ENCODE measurements at regions not wholly inside any gene's neighbourhood (a gene's known extent, or its start where the extent isn't known, plus 50 kb on each side); places are given as distances from the start of the nearest gene placed in this dataset.

- Histone ChIP-seq H3K4me1 (ENCODE audit: control insufficient read depth, insufficient read depth, low read depth, low read length) (peaks cover 14% of the 10 kb centered on the region), H2BK12ac (ENCODE audit: low read length in 2 of 2) (no peak overlapping the region), H2BK5ac (ENCODE audit: low read depth, low read length, poor library complexity, severe bottlenecking) (no peak overlapping the region), H3K4me2 (ENCODE audit: low read length, poor library complexity, severe bottlenecking) (no peak overlapping the region), H2BK15ac (ENCODE audit: low read depth, poor library complexity, severe bottlenecking) (no peak overlapping the region), H2BK120ac (ENCODE audit: low read depth, low read length) (no peak overlapping the region), H4K91ac (ENCODE audit: low read length) (no peak overlapping the region), H3K14ac (ENCODE audit: low read length in 2 of 2) (no peak overlapping the region), H3K27ac (ENCODE audit: low read length, poor library complexity, severe bottlenecking) (no peak overlapping the region), H2AK5ac (ENCODE audit: low read length, severe bottlenecking) (no peak overlapping the region), H3K9ac (ENCODE audit: low read length) (no peak overlapping the region), H3K23ac (ENCODE audit: low read length in 2 of 2) (no peak overlapping the region), H3K4me3 (ENCODE audit: insufficient read depth in 1 of 2, low read depth in 1 of 2, low read length in 2 of 2) (no peak overlapping the region), H3K18ac (ENCODE audit: low read depth in 1 of 2, low read length in 2 of 2) (no peak overlapping the region), H2AFZ (ENCODE audit: low read depth, low read length) (no peak overlapping the region), H3K79me1 (replicated peaks; ENCODE audit: low read length, poor library complexity, severe bottlenecking) (no peaks in the 10 kb centered on the region), H3K9me3 (ENCODE audit: control insufficient read depth, low read length) (no peaks in the 10 kb centered on the region), H4K8ac (ENCODE audit: low read length) (no peak overlapping the region), H3K36me3 (ENCODE audit: control insufficient read depth in 1 of 2, insufficient read depth in 2 of 2, low read depth in 1 of 2, low read length in 2 of 2) (no peaks in the 10 kb centered on the region), H3K27me3 (ENCODE audit: control insufficient read depth in 1 of 2, insufficient read depth in 1 of 2, low read length in 2 of 2) (no peaks in the 10 kb centered on the region), H3K4ac (ENCODE audit: low read depth in 1 of 2, low read length in 2 of 2) (no peak overlapping the region)
- WGBS: 70% methylated on average over 14 of the region's 14 CpGs
- DNase-seq: no peak
Observed at GRCh38 chr7:155925682-155926081, 113.4 kb upstream of the SHH start.

- H2AFZ ChIP-seq (ENCODE audit: low read depth, low read length): no peak overlapping the region
- H3K79me1 ChIP-seq (replicated peaks; ENCODE audit: low read length, poor library complexity, severe bottlenecking): no peaks in the 10 kb centered on the region
- no peaks in the 10 kb centered on the region for H3K36me3 ChIP-seq (ENCODE audit: control insufficient read depth in 1 of 2, insufficient read depth in 2 of 2, low read depth in 1 of 2, low read length in 2 of 2)
- H3K14ac ChIP-seq (ENCODE audit: low read length in 2 of 2): no peak overlapping the region
- WGBS: 60% methylated on average over 22 of the region's 25 CpGs
- H2AK5ac ChIP-seq (ENCODE audit: low read length, severe bottlenecking): no peak overlapping the region
- no peak overlapping the region for H4K8ac ChIP-seq (ENCODE audit: low read length)
- no peak overlapping the region for H2BK5ac ChIP-seq (ENCODE audit: low read depth, low read length, poor library complexity, severe bottlenecking)
- H2BK120ac ChIP-seq (ENCODE audit: low read depth, low read length): no peak overlapping the region
- H3K4ac ChIP-seq (ENCODE audit: low read depth in 1 of 2, low read length in 2 of 2): no peak overlapping the region
- no peak overlapping the region for H3K9ac ChIP-seq (ENCODE audit: low read length)
- H3K23ac ChIP-seq (ENCODE audit: low read length in 2 of 2): no peak overlapping the region
- H3K27ac ChIP-seq (ENCODE audit: low read length, poor library complexity, severe bottlenecking): no peak overlapping the region
- no peak for DNase-seq
- H3K4me1 ChIP-seq (ENCODE audit: control insufficient read depth, insufficient read depth, low read depth, low read length): peaks cover 36% of the 10 kb centered on the region
- no peaks in the 10 kb centered on the region for H3K9me3 ChIP-seq (ENCODE audit: control insufficient read depth, low read length)
- H4K91ac ChIP-seq (ENCODE audit: low read length): no peak overlapping the region
- H2BK15ac ChIP-seq (ENCODE audit: low read depth, poor library complexity, severe bottlenecking): no peak overlapping the region
- H3K4me2 ChIP-seq (ENCODE audit: low read length, poor library complexity, severe bottlenecking): no peak overlapping the region
- no peak overlapping the region for H3K18ac ChIP-seq (ENCODE audit: low read depth in 1 of 2, low read length in 2 of 2)
- H3K4me3 ChIP-seq (ENCODE audit: insufficient read depth in 1 of 2, low read depth in 1 of 2, low read length in 2 of 2): no peak overlapping the region
- no peaks in the 10 kb centered on the region for H3K27me3 ChIP-seq (ENCODE audit: control insufficient read depth in 1 of 2, insufficient read depth in 1 of 2, low read length in 2 of 2)
- H2BK12ac ChIP-seq (ENCODE audit: low read length in 2 of 2): no peak overlapping the region
Observed at GRCh38 chr7:155922067-155922816, 110.0 kb upstream of the SHH start.

GRCh38 chr7:155921804-155922066 lies 109.5 kb upstream of the SHH start:
- H3K18ac ChIP-seq (ENCODE audit: low read depth in 1 of 2, low read length in 2 of 2): no peak overlapping the region
- H4K8ac ChIP-seq (ENCODE audit: low read length): no peak overlapping the region
- no peak overlapping the region for H2AFZ ChIP-seq (ENCODE audit: low read depth, low read length)
- H3K4me1 ChIP-seq (ENCODE audit: control insufficient read depth, insufficient read depth, low read depth, low read length): peaks cover 39% of the 10 kb centered on the region
- no peak overlapping the region for H3K4ac ChIP-seq (ENCODE audit: low read depth in 1 of 2, low read length in 2 of 2)
- H2BK12ac ChIP-seq (ENCODE audit: low read length in 2 of 2): no peak overlapping the region
- no peak overlapping the region for H2BK5ac ChIP-seq (ENCODE audit: low read depth, low read length, poor library complexity, severe bottlenecking)
- WGBS: 73% methylated on average over 10 of the region's 10 CpGs
- H3K27ac ChIP-seq (ENCODE audit: low read length, poor library complexity, severe bottlenecking): no peak overlapping the region
- DNase-seq: no peak
- H3K4me3 ChIP-seq (ENCODE audit: insufficient read depth in 1 of 2, low read depth in 1 of 2, low read length in 2 of 2): no peak overlapping the region
- H2AK5ac ChIP-seq (ENCODE audit: low read length, severe bottlenecking): peak overlapping the region; percentile 51
- no peak overlapping the region for H3K4me2 ChIP-seq (ENCODE audit: low read length, poor library complexity, severe bottlenecking)
- no peak overlapping the region for H3K9ac ChIP-seq (ENCODE audit: low read length)
- H3K14ac ChIP-seq (ENCODE audit: low read length in 2 of 2): no peak overlapping the region
- no peaks in the 10 kb centered on the region for H3K27me3 ChIP-seq (ENCODE audit: control insufficient read depth in 1 of 2, insufficient read depth in 1 of 2, low read length in 2 of 2)
- no peak overlapping the region for H4K91ac ChIP-seq (ENCODE audit: low read length)
- no peak overlapping the region for H2BK15ac ChIP-seq (ENCODE audit: low read depth, poor library complexity, severe bottlenecking)
- H2BK120ac ChIP-seq (ENCODE audit: low read depth, low read length): no peak overlapping the region
- no peak overlapping the region for H3K23ac ChIP-seq (ENCODE audit: low read length in 2 of 2)
- H3K79me1 ChIP-seq (replicated peaks; ENCODE audit: low read length, poor library complexity, severe bottlenecking): no peaks in the 10 kb centered on the region
- H3K36me3 ChIP-seq (ENCODE audit: control insufficient read depth in 1 of 2, insufficient read depth in 2 of 2, low read depth in 1 of 2, low read length in 2 of 2): no peaks in the 10 kb centered on the region
- H3K9me3 ChIP-seq (ENCODE audit: control insufficient read depth, low read length): no peaks in the 10 kb centered on the region

GRCh38 chr7:155921086-155921803 lies 109.0 kb upstream of the SHH start:
- no peak overlapping the region for H2BK15ac ChIP-seq (ENCODE audit: low read depth, poor library complexity, severe bottlenecking)
- H3K4me2 ChIP-seq (ENCODE audit: low read length, poor library complexity, severe bottlenecking): no peak overlapping the region
- no peak overlapping the region for H3K14ac ChIP-seq (ENCODE audit: low read length in 2 of 2)
- no peak overlapping the region for H2BK5ac ChIP-seq (ENCODE audit: low read depth, low read length, poor library complexity, severe bottlenecking)
- H3K4me1 ChIP-seq (ENCODE audit: control insufficient read depth, insufficient read depth, low read depth, low read length): peaks cover 39% of the 10 kb centered on the region
- no peak for DNase-seq
- H3K18ac ChIP-seq (ENCODE audit: low read depth in 1 of 2, low read length in 2 of 2): no peak overlapping the region
- H2AFZ ChIP-seq (ENCODE audit: low read depth, low read length): no peak overlapping the region
- H2BK120ac ChIP-seq (ENCODE audit: low read depth, low read length): no peak overlapping the region
- no peak overlapping the region for H4K91ac ChIP-seq (ENCODE audit: low read length)
- H3K4ac ChIP-seq (ENCODE audit: low read depth in 1 of 2, low read length in 2 of 2): no peak overlapping the region
- no peak overlapping the region for H3K27ac ChIP-seq (ENCODE audit: low read length, poor library complexity, severe bottlenecking)
- H2BK12ac ChIP-seq (ENCODE audit: low read length in 2 of 2): no peak overlapping the region
- H3K36me3 ChIP-seq (ENCODE audit: control insufficient read depth in 1 of 2, insufficient read depth in 2 of 2, low read depth in 1 of 2, low read length in 2 of 2): no peaks in the 10 kb centered on the region
- H3K4me3 ChIP-seq (ENCODE audit: insufficient read depth in 1 of 2, low read depth in 1 of 2, low read length in 2 of 2): no peak overlapping the region
- 84% methylated on average over 12 of the region's 12 CpGs for WGBS
- H2AK5ac ChIP-seq (ENCODE audit: low read length, severe bottlenecking): peak overlapping the region; percentile 51
- no peaks in the 10 kb centered on the region for H3K79me1 ChIP-seq (replicated peaks; ENCODE audit: low read length, poor library complexity, severe bottlenecking)
- no peaks in the 10 kb centered on the region for H3K9me3 ChIP-seq (ENCODE audit: control insufficient read depth, low read length)
- no peak overlapping the region for H3K23ac ChIP-seq (ENCODE audit: low read length in 2 of 2)
- no peaks in the 10 kb centered on the region for H3K27me3 ChIP-seq (ENCODE audit: control insufficient read depth in 1 of 2, insufficient read depth in 1 of 2, low read length in 2 of 2)
- H4K8ac ChIP-seq (ENCODE audit: low read length): no peak overlapping the region
- H3K9ac ChIP-seq (ENCODE audit: low read length): no peak overlapping the region

Data from mesenchymal stem cell (in vitro differentiated cells and primary cell).